ENCODE measurements at regions not wholly inside any gene's neighbourhood (a gene's known extent, or its start where the extent isn't known, plus 50 kb on each side); places are given as distances from the start of the nearest gene placed in this dataset.
"Not testable (repeated sequence)": the region's sequence is repeated elsewhere in the genome, so short reads cannot be mapped to it uniquely, and the experiment has no call there.

DNA sequence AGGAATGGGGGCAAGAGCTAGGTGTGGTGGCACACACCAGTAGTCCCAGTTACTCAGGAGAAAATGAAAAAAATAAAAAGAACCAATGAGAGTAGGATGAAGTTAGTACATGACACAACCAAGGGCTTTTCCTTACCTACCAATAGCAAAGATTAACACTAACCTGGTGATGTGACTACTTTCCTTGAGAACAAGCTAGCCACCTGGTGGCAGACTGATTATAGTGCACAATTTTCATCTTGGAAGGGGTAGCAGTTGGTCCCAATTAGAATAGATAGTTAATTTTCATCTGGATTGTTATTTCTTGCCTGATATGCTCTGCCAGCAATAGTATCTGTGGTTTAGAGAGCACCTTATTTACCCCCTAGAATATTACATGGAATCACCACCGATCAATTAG is 1216.8 kb upstream of the PABPC4L start:
- intact Hi-C loops (cut with DNase I; ENCODE audit: low total_unique reads), result no loop called here
- Histone ChIP-seq H3K4me3 (no peak overlapping the region), H3K27ac (no peak overlapping the region), H3K4me1 (no peaks in the 10 kb centered on the region), H3K27me3 (no peaks in the 10 kb centered on the region), H3K9me3 (no peaks in the 10 kb centered on the region), H3K36me3 (no peaks in the 10 kb centered on the region)
- DNase-seq, result no peak
- TF ChIP-seq, protein P1, sequence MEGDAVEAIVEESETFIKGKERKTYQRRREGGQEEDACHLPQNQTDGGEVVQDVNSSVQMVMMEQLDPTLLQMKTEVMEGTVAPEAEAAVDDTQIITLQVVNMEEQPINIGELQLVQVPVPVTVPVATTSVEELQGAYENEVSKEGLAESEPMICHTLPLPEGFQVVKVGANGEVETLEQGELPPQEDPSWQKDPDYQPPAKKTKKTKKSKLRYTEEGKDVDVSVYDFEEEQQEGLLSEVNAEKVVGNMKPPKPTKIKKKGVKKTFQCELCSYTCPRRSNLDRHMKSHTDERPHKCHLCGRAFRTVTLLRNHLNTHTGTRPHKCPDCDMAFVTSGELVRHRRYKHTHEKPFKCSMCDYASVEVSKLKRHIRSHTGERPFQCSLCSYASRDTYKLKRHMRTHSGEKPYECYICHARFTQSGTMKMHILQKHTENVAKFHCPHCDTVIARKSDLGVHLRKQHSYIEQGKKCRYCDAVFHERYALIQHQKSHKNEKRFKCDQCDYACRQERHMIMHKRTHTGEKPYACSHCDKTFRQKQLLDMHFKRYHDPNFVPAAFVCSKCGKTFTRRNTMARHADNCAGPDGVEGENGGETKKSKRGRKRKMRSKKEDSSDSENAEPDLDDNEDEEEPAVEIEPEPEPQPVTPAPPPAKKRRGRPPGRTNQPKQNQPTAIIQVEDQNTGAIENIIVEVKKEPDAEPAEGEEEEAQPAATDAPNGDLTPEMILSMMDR (IDR thresholded peaks at IDR 0.05), result no peak
- TF ChIP-seq POLR2A (IDR thresholded peaks at IDR 0.05), result no peak

DNA sequence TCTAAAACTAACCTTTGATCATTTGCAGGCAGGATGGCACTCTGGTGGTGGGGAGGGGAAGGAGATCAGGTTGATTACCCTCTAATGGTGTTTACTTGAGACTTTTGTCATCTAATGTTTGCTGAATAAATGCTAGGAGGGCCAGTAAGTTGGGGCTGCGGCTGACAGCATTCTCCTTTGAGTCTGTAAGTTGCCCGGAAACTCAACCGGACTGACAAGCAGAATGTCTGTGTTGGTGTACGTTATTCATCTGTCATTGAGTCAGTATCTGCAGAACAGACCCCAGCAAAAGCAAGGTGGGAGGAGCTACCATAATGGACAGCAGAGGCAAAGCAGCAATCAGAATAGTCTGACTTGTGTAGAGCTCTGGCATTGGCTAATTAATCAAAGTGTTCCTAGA is 1210.6 kb upstream of the PABPC4L start:
- DNase-seq, result no peak
- Histone ChIP-seq H3K27me3 (no peaks in the 10 kb centered on the region), H3K36me3 (no peaks in the 10 kb centered on the region), H3K4me3 (no peak overlapping the region), H3K9me3 (no peaks in the 10 kb centered on the region), H3K27ac (no peak overlapping the region), H3K4me1 (no peaks in the 10 kb centered on the region)
- intact Hi-C loops (cut with DNase I; ENCODE audit: low total_unique reads), result no loop called here
- no peak for TF ChIP-seq POLR2A (IDR thresholded peaks at IDR 0.05)
- TF ChIP-seq, protein P1 (IDR thresholded peaks at IDR 0.05), result no peak

DNA sequence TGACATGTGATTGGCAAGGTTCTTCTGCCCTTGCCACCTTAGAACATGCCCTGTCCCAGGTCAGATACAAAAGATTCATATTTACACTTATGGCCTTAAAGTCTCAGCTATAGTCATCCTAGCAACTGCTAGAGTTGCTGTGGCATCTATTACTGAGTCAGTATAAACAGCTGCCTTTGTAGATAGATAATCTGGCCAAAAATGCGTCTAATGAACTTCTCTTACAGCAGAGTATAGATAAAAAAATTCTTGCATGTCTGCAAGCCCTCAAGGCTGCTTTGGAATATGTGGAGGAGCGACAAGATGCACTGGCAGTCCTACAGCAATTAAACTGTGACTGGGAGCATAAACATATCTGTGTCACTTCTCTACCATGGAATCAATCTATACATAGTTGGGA is 1209.7 kb upstream of the PABPC4L start:
- no peak for DNase-seq
- intact Hi-C loops (cut with DNase I; ENCODE audit: low total_unique reads), result no loop called here
- H3K27me3 ChIP-seq, result no peaks in the 10 kb centered on the region

DNA sequence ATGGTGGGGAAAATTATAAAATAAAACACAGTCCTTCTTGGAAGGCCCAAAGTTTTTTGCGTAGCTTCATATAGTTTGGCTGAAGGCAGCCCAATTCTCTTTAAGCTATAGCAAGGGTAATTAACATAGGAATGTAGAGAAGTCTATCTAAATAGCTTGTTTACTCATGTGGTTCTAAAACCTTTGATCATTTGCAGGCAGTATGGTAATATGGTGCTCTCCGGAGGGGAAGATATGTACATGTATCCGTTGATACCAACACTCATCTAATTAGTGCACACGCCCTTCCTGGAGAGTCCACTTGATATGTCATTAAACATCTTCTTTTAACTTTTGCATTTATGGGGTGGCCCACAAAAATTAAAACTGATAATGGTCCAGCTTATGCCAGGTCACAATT is 1207.7 kb upstream of the PABPC4L start:
- H3K27ac ChIP-seq; DNase-seq; H3K27me3 ChIP-seq; H3K4me1 ChIP-seq; H3K36me3 ChIP-seq; H3K9me3 ChIP-seq; H3K4me3 ChIP-seq; intact Hi-C loops (cut with DNase I; ENCODE audit: low total_unique reads): not testable (repeated sequence)

More for the DNA sequence above, 1209.7 kb upstream of the PABPC4L start:
- H3K36me3 ChIP-seq, result no peaks in the 10 kb centered on the region
- H3K4me1 ChIP-seq, result no peaks in the 10 kb centered on the region
- no peak overlapping the region for H3K4me3 ChIP-seq
- H3K9me3 ChIP-seq, result no peaks in the 10 kb centered on the region
- no peak overlapping the region for H3K27ac ChIP-seq
- TF ChIP-seq, protein P1 (IDR thresholded peaks at IDR 0.05), result no peak
- no peak for TF ChIP-seq POLR2A (IDR thresholded peaks at IDR 0.05)

DNA sequence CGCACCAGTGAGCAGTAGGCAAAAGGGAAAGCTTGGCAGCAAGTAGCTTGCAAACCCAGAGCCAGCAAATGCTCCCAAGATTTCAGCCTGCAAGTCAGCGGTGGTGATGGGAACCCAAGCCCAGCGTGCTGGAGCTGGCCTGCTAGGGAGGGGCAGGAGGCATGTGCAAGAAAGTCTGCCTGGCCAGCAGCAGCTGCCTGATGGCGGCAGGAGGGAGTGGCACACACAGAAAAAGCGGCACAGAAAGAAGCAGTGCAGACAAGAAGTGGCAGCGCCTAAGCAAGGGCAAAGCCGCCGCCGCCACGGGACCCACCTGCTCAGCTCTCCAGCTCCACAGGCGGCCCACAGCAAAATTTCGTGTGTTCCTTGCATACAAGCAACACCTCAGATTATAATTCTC is 1206.5 kb upstream of the PABPC4L start:
- Histone ChIP-seq H3K36me3 (no peaks in the 10 kb centered on the region), H3K4me3 (no peak overlapping the region), H3K27me3 (no peaks in the 10 kb centered on the region), H3K4me1 (no peaks in the 10 kb centered on the region), H3K27ac (no peak overlapping the region), H3K9me3 (no peaks in the 10 kb centered on the region)
- no peak for DNase-seq
- intact Hi-C loops (cut with DNase I; ENCODE audit: low total_unique reads), result no loop called here
- no peak for TF ChIP-seq POLR2A (IDR thresholded peaks at IDR 0.05)

DNA sequence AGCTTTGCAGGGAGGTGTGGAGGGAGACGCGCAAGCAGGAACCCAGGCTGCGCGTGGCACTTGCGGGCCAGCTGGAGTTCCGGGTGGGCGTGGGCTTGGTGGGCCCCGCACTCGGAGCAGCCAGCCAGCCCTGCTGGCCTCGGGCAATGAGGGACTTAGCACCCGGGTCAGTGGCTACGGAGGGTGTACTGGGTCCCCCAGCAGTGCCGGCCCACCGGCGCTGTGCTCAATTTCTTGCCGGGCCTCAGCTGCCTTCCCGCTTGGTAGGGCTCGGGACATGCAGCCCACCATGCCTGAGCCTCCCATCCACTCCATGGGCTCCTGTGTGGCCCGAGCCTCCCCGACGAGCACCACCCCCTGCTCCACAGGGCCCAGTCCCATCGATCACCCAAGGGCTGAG is 1205.0 kb upstream of the PABPC4L start:
- intact Hi-C loops (cut with DNase I; ENCODE audit: low total_unique reads); H3K4me1 ChIP-seq; H3K27ac ChIP-seq; H3K4me3 ChIP-seq; H3K36me3 ChIP-seq; H3K27me3 ChIP-seq; H3K9me3 ChIP-seq; DNase-seq: not testable (repeated sequence)

DNA sequence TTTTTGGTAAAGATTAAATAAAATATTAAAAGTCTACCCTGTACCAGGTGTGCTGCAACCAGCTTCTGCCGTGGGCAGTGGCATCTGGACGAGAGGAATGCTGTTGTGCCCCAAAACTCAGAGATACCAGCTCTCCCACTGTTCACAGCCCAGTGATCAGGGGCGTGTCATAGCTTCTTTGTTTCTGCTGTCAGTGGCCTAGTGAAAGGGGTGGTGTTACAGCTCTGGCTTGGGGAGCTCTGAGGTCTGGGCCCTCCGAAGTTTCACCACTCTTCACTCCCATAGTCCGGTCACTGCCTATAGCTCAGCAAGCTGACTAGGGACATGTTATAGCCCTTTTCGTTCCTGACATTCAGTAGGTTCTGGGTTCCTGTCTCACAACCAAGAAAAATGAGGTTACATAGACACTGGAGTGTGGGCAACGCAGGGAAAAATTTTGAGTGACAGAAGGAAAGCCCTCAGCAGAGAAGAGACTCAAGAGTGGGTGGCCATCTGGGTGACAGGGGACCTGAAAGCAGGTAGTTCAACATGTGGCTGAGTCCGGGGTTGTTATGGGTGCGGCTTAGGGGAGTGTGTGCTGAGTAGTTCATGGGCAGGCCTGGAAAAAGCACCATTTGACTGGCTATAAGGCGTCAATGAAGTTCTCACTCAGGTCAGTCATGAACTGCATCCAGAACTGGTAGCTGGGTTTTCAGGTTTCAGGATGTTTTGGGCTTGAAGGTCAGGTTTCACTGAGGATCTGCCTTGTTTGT is 1184.4 kb upstream of the PABPC4L start:
- intact Hi-C loops (cut with DNase I; ENCODE audit: low total_unique reads), result no loop called here
- TF ChIP-seq, protein P1 (IDR thresholded peaks at IDR 0.05), result no peak
- no peak for TF ChIP-seq POLR2A (IDR thresholded peaks at IDR 0.05)

More for the DNA sequence above, 1184.4 kb upstream of the PABPC4L start:
- no peak overlapping the region for H3K27ac ChIP-seq
- no peaks in the 10 kb centered on the region for H3K9me3 ChIP-seq
- H3K36me3 ChIP-seq, result no peaks in the 10 kb centered on the region
- no peak for DNase-seq
- no peak overlapping the region for H3K4me3 ChIP-seq
- no peaks in the 10 kb centered on the region for H3K4me1 ChIP-seq
- H3K27me3 ChIP-seq, result no peaks in the 10 kb centered on the region
